ENCODE measurements at regions not wholly inside any gene's neighbourhood (a gene's known extent, or its start where the extent isn't known, plus 50 kb on each side); places are given as distances from the start of the nearest gene placed in this dataset.

DNA sequence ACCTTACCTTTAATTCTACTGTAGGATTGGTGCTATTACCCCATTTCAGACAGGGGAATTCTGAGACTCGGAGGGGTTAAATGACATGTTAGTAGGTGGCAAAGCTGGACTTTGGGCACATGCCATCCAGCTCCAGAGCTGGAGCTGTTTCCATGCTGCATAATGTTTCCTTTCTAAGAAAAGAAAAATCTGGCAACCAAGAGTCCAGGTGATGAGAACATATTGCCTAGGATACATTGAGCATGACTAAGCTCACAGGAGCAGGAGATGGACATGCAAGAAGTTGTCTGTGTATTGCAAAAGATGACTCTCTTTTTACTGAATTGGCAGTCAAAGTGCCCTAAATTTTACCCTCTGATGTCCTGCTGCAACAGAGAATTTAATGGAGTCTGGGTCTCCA is 150.8 kb upstream of the SYT13 start:
- H3K4me1 ChIP-seq = no peaks in the 10 kb centered on the region
- H3K27me3 ChIP-seq = no peaks in the 10 kb centered on the region
- H3K27ac ChIP-seq = no peak overlapping the region
- TF ChIP-seq POLR2AphosphoS5 (IDR thresholded peaks at IDR 0.05) (no peak), POLR2A (IDR thresholded peaks at IDR 0.05) (no peak), EP300 (IDR thresholded peaks at IDR 0.05; ENCODE audit: low read depth) (no peak)
- TF ChIP-seq, protein P1, sequence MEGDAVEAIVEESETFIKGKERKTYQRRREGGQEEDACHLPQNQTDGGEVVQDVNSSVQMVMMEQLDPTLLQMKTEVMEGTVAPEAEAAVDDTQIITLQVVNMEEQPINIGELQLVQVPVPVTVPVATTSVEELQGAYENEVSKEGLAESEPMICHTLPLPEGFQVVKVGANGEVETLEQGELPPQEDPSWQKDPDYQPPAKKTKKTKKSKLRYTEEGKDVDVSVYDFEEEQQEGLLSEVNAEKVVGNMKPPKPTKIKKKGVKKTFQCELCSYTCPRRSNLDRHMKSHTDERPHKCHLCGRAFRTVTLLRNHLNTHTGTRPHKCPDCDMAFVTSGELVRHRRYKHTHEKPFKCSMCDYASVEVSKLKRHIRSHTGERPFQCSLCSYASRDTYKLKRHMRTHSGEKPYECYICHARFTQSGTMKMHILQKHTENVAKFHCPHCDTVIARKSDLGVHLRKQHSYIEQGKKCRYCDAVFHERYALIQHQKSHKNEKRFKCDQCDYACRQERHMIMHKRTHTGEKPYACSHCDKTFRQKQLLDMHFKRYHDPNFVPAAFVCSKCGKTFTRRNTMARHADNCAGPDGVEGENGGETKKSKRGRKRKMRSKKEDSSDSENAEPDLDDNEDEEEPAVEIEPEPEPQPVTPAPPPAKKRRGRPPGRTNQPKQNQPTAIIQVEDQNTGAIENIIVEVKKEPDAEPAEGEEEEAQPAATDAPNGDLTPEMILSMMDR (IDR thresholded peaks at IDR 0.05) = no peak
- no peak overlapping the region for H3K4me3 ChIP-seq
- in situ Hi-C loops (cut with MboI; ENCODE audit: low pct_ligation_motif_present in 1 of 4, low pct_unique_long_range_greater_than_20kb in 1 of 4, low sequenced_read_pairs in 3 of 4) = no loop called here
- intact Hi-C loops (cut with DNase I; ENCODE audit: low total_unique reads) = no loop called here
- H3K36me3 ChIP-seq = no peaks in the 10 kb centered on the region
- no peak for DNase-seq
- 80 to 100% methylated on average over 1 of the region's 1 CpG for WGBS, 2 donors (ENCODE audit: low coverage in 1 of 2)
- H3K9me3 ChIP-seq = no peaks in the 10 kb centered on the region

DNA sequence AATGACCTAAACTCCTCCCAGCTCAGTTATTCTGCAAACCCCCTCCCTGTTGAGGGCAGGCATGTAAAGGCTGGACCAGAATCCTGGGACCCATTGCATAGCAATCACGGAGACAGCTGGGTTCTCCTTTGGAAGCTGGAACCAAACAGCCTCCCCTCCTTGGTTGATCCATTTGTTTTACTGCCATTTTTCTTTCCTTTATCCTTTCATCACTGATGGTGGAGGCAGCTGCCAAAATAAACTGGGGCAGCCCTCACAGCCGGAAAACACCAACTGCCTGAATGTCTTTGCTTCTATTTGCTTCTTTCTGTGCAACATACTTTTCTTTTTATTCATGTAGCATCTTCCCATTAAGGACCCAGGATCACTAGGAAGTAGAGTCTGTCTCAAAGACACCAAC is 150.0 kb upstream of the SYT13 start:
- intact Hi-C loops (cut with DNase I; ENCODE audit: low total_unique reads) = no loop called here
- in situ Hi-C loops (cut with MboI; ENCODE audit: low pct_ligation_motif_present in 1 of 4, low pct_unique_long_range_greater_than_20kb in 1 of 4, low sequenced_read_pairs in 3 of 4) = no loop called here
- no peak overlapping the region for H3K27ac ChIP-seq
- WGBS, 2 donors (ENCODE audit: low coverage in 1 of 2) = 42 to 53% methylated on average over 2 of the region's 2 CpGs
- no peak for DNase-seq
- H3K4me3 ChIP-seq = no peak overlapping the region
- no peaks in the 10 kb centered on the region for H3K9me3 ChIP-seq
- H3K36me3 ChIP-seq = no peaks in the 10 kb centered on the region
- no peak for TF ChIP-seq EP300 (IDR thresholded peaks at IDR 0.05; ENCODE audit: low read depth)
- TF ChIP-seq, protein P1 (IDR thresholded peaks at IDR 0.05) = no peak
- TF ChIP-seq POLR2A (IDR thresholded peaks at IDR 0.05) = no peak
- no peak for TF ChIP-seq POLR2AphosphoS5 (IDR thresholded peaks at IDR 0.05)
- H3K4me1 ChIP-seq = no peaks in the 10 kb centered on the region
- no peaks in the 10 kb centered on the region for H3K27me3 ChIP-seq

DNA sequence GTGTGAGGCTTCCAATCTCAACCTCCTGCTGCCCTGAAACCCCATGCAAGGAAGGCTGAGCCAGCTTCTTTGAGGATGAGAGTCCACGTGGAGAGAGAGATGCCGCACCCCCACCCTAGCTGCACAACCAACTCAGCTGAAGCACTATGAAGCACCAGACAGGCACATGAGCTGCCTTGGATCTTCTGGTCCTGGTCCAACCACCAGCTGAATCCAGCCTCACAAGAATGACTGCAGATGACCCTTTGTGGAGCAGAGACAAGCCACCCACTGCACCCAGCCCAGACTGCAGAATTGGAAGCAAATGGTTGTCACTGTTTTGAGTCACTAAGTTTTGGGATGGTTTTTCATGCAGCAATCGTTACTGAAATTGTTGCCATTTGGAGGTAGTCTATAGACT is 149.6 kb upstream of the SYT13 start:
- no peak overlapping the region for H3K27ac ChIP-seq
- TF ChIP-seq POLR2AphosphoS5 (IDR thresholded peaks at IDR 0.05) (no peak), POLR2A (IDR thresholded peaks at IDR 0.05) (no peak), EP300 (IDR thresholded peaks at IDR 0.05; ENCODE audit: low read depth) (no peak)
- TF ChIP-seq, protein P1 (IDR thresholded peaks at IDR 0.05) = no peak
- H3K27me3 ChIP-seq = no peaks in the 10 kb centered on the region
- H3K9me3 ChIP-seq = no peaks in the 10 kb centered on the region
- no peak overlapping the region for H3K4me3 ChIP-seq
- intact Hi-C loops (cut with DNase I; ENCODE audit: low total_unique reads) = no loop called here
- H3K36me3 ChIP-seq = no peaks in the 10 kb centered on the region
- DNase-seq = no peak
- in situ Hi-C loops (cut with MboI; ENCODE audit: low pct_ligation_motif_present in 1 of 4, low pct_unique_long_range_greater_than_20kb in 1 of 4, low sequenced_read_pairs in 3 of 4) = no loop called here
- WGBS, 2 donors (ENCODE audit: low coverage in 1 of 2) = 55% methylated on average over 3 of the region's 3 CpGs; no CpG with 5 or more reads in 1 of the 2 donors
- no peaks in the 10 kb centered on the region for H3K4me1 ChIP-seq

DNA sequence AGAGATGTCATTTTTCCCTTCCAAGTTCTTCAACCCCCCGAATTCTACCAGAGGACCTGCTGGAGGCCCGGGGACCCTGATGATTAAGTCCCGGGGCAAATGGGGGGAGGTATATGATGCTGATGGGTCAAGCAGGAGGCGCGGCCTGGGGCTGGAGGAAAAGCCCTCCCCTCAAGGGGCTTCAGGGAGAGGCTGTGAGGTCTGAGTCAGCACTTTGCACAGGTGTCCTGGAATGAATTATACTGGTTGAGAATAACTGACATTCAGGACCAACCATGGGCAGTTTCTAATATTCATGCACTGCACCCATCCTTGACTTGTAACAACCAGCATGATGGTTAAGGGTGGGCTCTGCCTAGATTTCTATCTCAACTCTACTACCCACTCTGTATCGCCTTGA is 146.8 kb upstream of the SYT13 start:
- intact Hi-C loops (cut with DNase I; ENCODE audit: low total_unique reads) = no loop called here
- in situ Hi-C loops (cut with MboI; ENCODE audit: low pct_ligation_motif_present in 1 of 4, low pct_unique_long_range_greater_than_20kb in 1 of 4, low sequenced_read_pairs in 3 of 4) = no loop called here
- Histone ChIP-seq H3K27me3 (peaks cover 14% of the 10 kb centered on the region), H3K4me1 (no peaks in the 10 kb centered on the region), H3K9me3 (no peaks in the 10 kb centered on the region), H3K4me3 (no peak overlapping the region), H3K27ac (no peak overlapping the region), H3K36me3 (no peaks in the 10 kb centered on the region)
- no peak for DNase-seq
- TF ChIP-seq, protein P1 (IDR thresholded peaks at IDR 0.05) = no peak
- TF ChIP-seq POLR2AphosphoS5 (IDR thresholded peaks at IDR 0.05) = no peak
- no peak for TF ChIP-seq POLR2A (IDR thresholded peaks at IDR 0.05)
- no peak for TF ChIP-seq EP300 (IDR thresholded peaks at IDR 0.05; ENCODE audit: low read depth)
- WGBS, 2 donors (ENCODE audit: low coverage in 1 of 2) = 84% methylated on average over 6 of the region's 6 CpGs; no CpG with 5 or more reads in 1 of the 2 donors
